Parathyroid adenoma (tissue), 2 donors: ENCODE measurements at regions not wholly inside any gene's neighbourhood (a gene's known extent, or its start where the extent isn't known, plus 50 kb on each side); places are given as distances from the start of the nearest gene placed in this dataset.
"Not testable (repeated sequence)": the region's sequence is repeated elsewhere in the genome, so short reads cannot be mapped to it uniquely, and the experiment has no call there.

ENCODE experiments used
- H2AFZ ChIP-seq: fragments of 300-600 bp; sonication (generic); one replicate; pipeline ENCODE4 v1.7.0; 2017; ENCODE audit warnings: antibody characterized with exemption, mild to moderate bottlenecking
- H3K27ac ChIP-seq: fragments of 300-600 bp; sonication (generic); one replicate; pipeline ENCODE4 v1.7.0; 2017
- H3K27me3 ChIP-seq: fragments of 300-600 bp; sonication (generic); one replicate; pipeline ENCODE4 v1.7.0; 2017; ENCODE audit warnings: low read length; ENCODE audit not compliant: control insufficient read depth, insufficient read depth
- H3K36me3 ChIP-seq: fragments of 300-600 bp; sonication (generic); one replicate; pipeline ENCODE4 v1.7.0; 2017; ENCODE audit warnings: low read length; ENCODE audit not compliant: control insufficient read depth, insufficient read depth
- H3K4me1 ChIP-seq: fragments of 300-600 bp; sonication (generic); one replicate; pipeline ENCODE4 v1.7.0; 2017; ENCODE audit warnings: control low read depth
- H3K4me2 ChIP-seq: fragments of 300-600 bp; sonication (generic); one replicate; pipeline ENCODE4 v1.7.0; 2017; ENCODE audit warnings: low read length
- H3K4me3 ChIP-seq: fragments of 300-600 bp; sonication (generic); one replicate; pipeline ENCODE4 v1.7.0; 2017; ENCODE audit warnings: low read depth, low read length
- H3K79me2 ChIP-seq: fragments of 300-600 bp; sonication (generic); one replicate; pipeline ENCODE4 v1.7.0; 2017; ENCODE audit warnings: control low read depth
- H3K9ac ChIP-seq: fragments of 300-600 bp; sonication (generic); one replicate; pipeline ENCODE4 v1.7.0; 2017; ENCODE audit warnings: mild to moderate bottlenecking
- H3K9me3 ChIP-seq: fragments of 300-600 bp; sonication (generic); one replicate; pipeline ENCODE4 v1.7.0; 2017; ENCODE audit warnings: low read length; ENCODE audit not compliant: control insufficient read depth
- CTCF ChIP-seq: fragments of 300-600 bp; sonication (generic); IDR thresholded peaks from one replicate; pipeline ENCODE4 v1.7.0; 2017; ENCODE audit warnings: antibody characterized with exemption, mild to moderate bottlenecking
- donor health status: primary hyperparathyroidism.

DNA sequence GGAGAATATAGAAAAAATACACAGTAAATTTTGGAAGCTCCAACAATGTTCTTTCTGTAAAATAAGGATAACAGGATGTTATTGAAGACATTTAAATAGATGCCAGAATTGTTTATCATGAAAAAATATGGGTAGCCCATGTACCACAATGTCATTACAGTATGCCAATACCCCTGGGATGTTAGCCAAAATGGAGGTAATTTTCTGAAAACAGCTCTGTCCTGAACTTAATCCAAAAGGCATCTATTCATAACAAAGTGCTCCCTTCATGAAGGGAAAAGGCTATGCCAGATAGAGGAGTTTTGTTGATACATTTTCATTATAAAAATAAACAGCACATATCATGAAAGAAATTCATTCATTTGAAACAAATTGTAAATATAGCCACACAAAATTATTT is 1902.6 kb upstream of the AGA start:
- no peak for TF ChIP-seq CTCF
- H3K9ac ChIP-seq: no peak overlapping the region
- H3K27ac ChIP-seq: no peak overlapping the region
- no peaks in the 10 kb centered on the region for H3K4me1 ChIP-seq
- H3K79me2 ChIP-seq: no peaks in the 10 kb centered on the region
- H3K9me3 ChIP-seq: no peaks in the 10 kb centered on the region
- no peak overlapping the region for H3K4me2 ChIP-seq
- no peak overlapping the region for H3K4me3 ChIP-seq
- H2AFZ ChIP-seq: no peak overlapping the region
- no peaks in the 10 kb centered on the region for H3K36me3 ChIP-seq
- H3K27me3 ChIP-seq: no peaks in the 10 kb centered on the region

GRCh38 chr4:179352221-179352620 is 1910.0 kb upstream of the AGA start:
- no peaks in the 10 kb centered on the region for H3K4me1 ChIP-seq
- no peak for TF ChIP-seq CTCF
- H3K9me3 ChIP-seq: no peaks in the 10 kb centered on the region
- H3K4me3 ChIP-seq: no peak overlapping the region
- H3K27me3 ChIP-seq: no peaks in the 10 kb centered on the region
- H3K9ac ChIP-seq: no peak overlapping the region
- no peak overlapping the region for H3K27ac ChIP-seq
- H3K36me3 ChIP-seq: no peaks in the 10 kb centered on the region
- no peak overlapping the region for H3K4me2 ChIP-seq
- no peaks in the 10 kb centered on the region for H3K79me2 ChIP-seq
- H2AFZ ChIP-seq: no peak overlapping the region

- Histone ChIP-seq H3K9me3 (no peaks in the 10 kb centered on the region), H3K36me3 (no peaks in the 10 kb centered on the region), H3K4me3 (no peak overlapping the region), H3K27ac (no peak overlapping the region), H3K4me2 (no peak overlapping the region), H2AFZ (no peak overlapping the region), H3K79me2 (no peaks in the 10 kb centered on the region), H3K9ac (no peak overlapping the region), H3K4me1 (no peaks in the 10 kb centered on the region), H3K27me3 (no peaks in the 10 kb centered on the region)
- no peak for TF ChIP-seq CTCF
These were observed 1911.5 kb upstream of the AGA start for GRCh38 chr4:179353786-179354185.

GRCh38 chr4:179361978-179362486 is 1919.8 kb upstream of the AGA start:
- Histone ChIP-seq H3K4me2 (no peak overlapping the region), H3K4me3 (no peak overlapping the region), H3K27ac (no peak overlapping the region), H3K9ac (no peak overlapping the region), H3K9me3 (no peaks in the 10 kb centered on the region), H3K4me1 (no peaks in the 10 kb centered on the region), H3K79me2 (no peaks in the 10 kb centered on the region), H2AFZ (no peak overlapping the region), H3K27me3 (no peaks in the 10 kb centered on the region), H3K36me3 (no peaks in the 10 kb centered on the region)
- no peak for TF ChIP-seq CTCF

GRCh38 chr4:179365932-179366331 is 1923.7 kb upstream of the AGA start:
- H3K4me1 ChIP-seq, H3K27me3 ChIP-seq, H3K9ac ChIP-seq, H3K4me3 ChIP-seq, H3K27ac ChIP-seq, H3K4me2 ChIP-seq, H3K9me3 ChIP-seq, H3K79me2 ChIP-seq, H3K36me3 ChIP-seq, H2AFZ ChIP-seq: not testable (repeated sequence)
